ENCODE measurements at regions not wholly inside any gene's neighbourhood (a gene's known extent, or its start where the extent isn't known, plus 50 kb on each side); places are given as distances from the start of the nearest gene placed in this dataset. TPM values are rescaled to one million over a fixed set of nuclear protein-coding genes. Genes with fewer than 3 reads are reported as not detected.

- ATAC-seq (ENCODE audit: low FRiP score) (no peak), DNase-seq (ENCODE audit: low spot score) (no peak)
- TF ChIP-seq CTCF (IDR thresholded peaks at IDR 0.05), result no peak
Observed at GRCh38 chr16:76213860-76214259, 63.3 kb upstream of the CNTNAP4 start.

- ATAC-seq (ENCODE audit: low FRiP score) (no peak), DNase-seq (ENCODE audit: low spot score) (no peak)
- TF ChIP-seq CTCF (IDR thresholded peaks at IDR 0.05), result no peak
Observed at GRCh38 chr16:76214856-76215255, 62.3 kb upstream of the CNTNAP4 start.

- TF ChIP-seq CTCF (IDR thresholded peaks at IDR 0.05), result no peak
- no peak for DNase-seq (ENCODE audit: low spot score)
- ATAC-seq (ENCODE audit: low FRiP score), result no peak
Observed at GRCh38 chr16:76222087-76222486, 55.1 kb upstream of the CNTNAP4 start.

- TF ChIP-seq CTCF (IDR thresholded peaks at IDR 0.05), result no peak
- no peak for DNase-seq (ENCODE audit: low spot score)
- no peak for ATAC-seq (ENCODE audit: low FRiP score)
Observed at GRCh38 chr16:76222853-76223252, 54.3 kb upstream of the CNTNAP4 start.

GRCh38 chr16:76226011-76226410 lies 51.2 kb upstream of the CNTNAP4 start:
- DNase-seq (ENCODE audit: low spot score) (no peak), ATAC-seq (ENCODE audit: low FRiP score) (no peak)
- no peak for TF ChIP-seq CTCF (IDR thresholded peaks at IDR 0.05)

- no peak for ATAC-seq (ENCODE audit: low FRiP score)
- no peak for TF ChIP-seq CTCF (IDR thresholded peaks at IDR 0.05)
- DNase-seq (ENCODE audit: low spot score), result no peak
Observed at GRCh38 chr16:76226481-76226880, 50.7 kb upstream of the CNTNAP4 start.

Small RNAs in the stretch of these regions (small RNA-seq; reads per million reads assigned to genes)
- gene RNA5SP430, result not detected

All from omental fat pad (tissue), 3 donors.